Left colon (tissue), 2 donors: ENCODE measurements at regions not wholly inside any gene's neighbourhood (a gene's known extent, or its start where the extent isn't known, plus 50 kb on each side); places are given as distances from the start of the nearest gene placed in this dataset.

Experiments
- ATAC-seq: fragments of 200-7000 bp; cut with Tn5 transposase; one replicate; pipeline ENCODE4 v1.9.1; 2020; ENCODE audit warnings: mild to moderate bottlenecking, moderate library complexity
- DNase-seq, 2 donors: peaks; one replicate each; pipeline ENCODE4 v3.0.0-alpha.2; 2020
- intact Hi-C, 2 donors: fragments of 100-400 bp; cut with DNase I in 1 of 2; cut with micrococcal nuclease in 1 of 2; formaldehyde crosslinking; loops; one replicate each; pipeline versions ENCODE4 v1.11.2 to v1.14.0; 2022; cut with DNase I, micrococcal nuclease
- donor health status: DM: no; HTN: no; CAD: no.
- donor health status: DM: yes; HTN: yes; CAD: no.

- DNase-seq (no peak), ATAC-seq (no peak)
- intact Hi-C loops: no loop called here
Measured at GRCh38 chr20:11651138-11651537, 266.6 kb upstream of the BTBD3 start.

GRCh38 chr20:11651647-11652046 lies 266.0 kb upstream of the BTBD3 start:
- intact Hi-C loops: no loop called here
- no peak for ATAC-seq
- DNase-seq: no peak

- intact Hi-C loops: no loop called here
- DNase-seq (no peak), ATAC-seq (peak; percentile 24)
Measured at GRCh38 chr20:11652128-11652527, 265.6 kb upstream of the BTBD3 start.

GRCh38 chr20:11654766-11655165 lies 262.9 kb upstream of the BTBD3 start:
- DNase-seq (no peak), ATAC-seq (no peak)
- intact Hi-C loops: no loop called here

GRCh38 chr20:11660673-11661072 lies 257.0 kb upstream of the BTBD3 start:
- intact Hi-C loops: no loop called here
- ATAC-seq (no peak), DNase-seq (no peak)

- no peak for DNase-seq
- peak; percentile 83 for ATAC-seq
- intact Hi-C loops: no loop called here
Measured at GRCh38 chr20:11671015-11671511, 246.6 kb upstream of the BTBD3 start.

- intact Hi-C loops: no loop called here
- DNase-seq (no peak), ATAC-seq (no peak)
Measured at GRCh38 chr20:11672959-11673358, 244.7 kb upstream of the BTBD3 start.

- DNase-seq: no peak
- no peak for ATAC-seq
- intact Hi-C loops: no loop called here
Measured at GRCh38 chr20:11675920-11676629, 241.6 kb upstream of the BTBD3 start.

GRCh38 chr20:11676630-11677287 lies 240.9 kb upstream of the BTBD3 start:
- ATAC-seq (peak; percentile 91), DNase-seq (peak; percentile 12 to 37)
- intact Hi-C loops: no loop called here

- DNase-seq (no peak), ATAC-seq (no peak)
- intact Hi-C loops: no loop called here
Measured at GRCh38 chr20:11677428-11677827, 240.3 kb upstream of the BTBD3 start.

- intact Hi-C loops: no loop called here
- ATAC-seq (no peak), DNase-seq (no peak)
Measured at GRCh38 chr20:11677836-11678235, 239.9 kb upstream of the BTBD3 start.

GRCh38 chr20:11682285-11682684 lies 235.4 kb upstream of the BTBD3 start:
- no peak for DNase-seq
- no peak for ATAC-seq
- intact Hi-C loops: no loop called here

- DNase-seq: no peak
- ATAC-seq: no peak
- intact Hi-C loops: no loop called here
Measured at GRCh38 chr20:11686195-11686594, 231.5 kb upstream of the BTBD3 start.

GRCh38 chr20:11686820-11687543 lies 230.7 kb upstream of the BTBD3 start:
- intact Hi-C loops: no loop called here
- ATAC-seq (peak; percentile 78), DNase-seq (peak; percentile 36 to 43)

GRCh38 chr20:11687546-11688292 lies 230.0 kb upstream of the BTBD3 start:
- intact Hi-C loops: no loop called here

GRCh38 chr20:11689262-11689661 lies 228.4 kb upstream of the BTBD3 start:
- intact Hi-C loops: no loop called here
- no peak for ATAC-seq
- no peak for DNase-seq

More at GRCh38 chr20:11687546-11688292, 230.0 kb upstream of the BTBD3 start:
- DNase-seq: no peak
- ATAC-seq: peak; percentile 95

GRCh38 chr20:11691766-11692165 lies 225.9 kb upstream of the BTBD3 start:
- ATAC-seq (no peak), DNase-seq (no peak)
- intact Hi-C loops: no loop called here

- ATAC-seq: no peak
- intact Hi-C loops: no loop called here
- no peak for DNase-seq
Measured at GRCh38 chr20:11692567-11692966, 225.1 kb upstream of the BTBD3 start.

GRCh38 chr20:11694467-11694866 lies 223.2 kb upstream of the BTBD3 start:
- intact Hi-C loops: no loop called here
- ATAC-seq (no peak), DNase-seq (no peak)
